ENCODE measurements at regions not wholly inside any gene's neighbourhood (a gene's known extent, or its start where the extent isn't known, plus 50 kb on each side); places are given as distances from the start of the nearest gene placed in this dataset.

DNA sequence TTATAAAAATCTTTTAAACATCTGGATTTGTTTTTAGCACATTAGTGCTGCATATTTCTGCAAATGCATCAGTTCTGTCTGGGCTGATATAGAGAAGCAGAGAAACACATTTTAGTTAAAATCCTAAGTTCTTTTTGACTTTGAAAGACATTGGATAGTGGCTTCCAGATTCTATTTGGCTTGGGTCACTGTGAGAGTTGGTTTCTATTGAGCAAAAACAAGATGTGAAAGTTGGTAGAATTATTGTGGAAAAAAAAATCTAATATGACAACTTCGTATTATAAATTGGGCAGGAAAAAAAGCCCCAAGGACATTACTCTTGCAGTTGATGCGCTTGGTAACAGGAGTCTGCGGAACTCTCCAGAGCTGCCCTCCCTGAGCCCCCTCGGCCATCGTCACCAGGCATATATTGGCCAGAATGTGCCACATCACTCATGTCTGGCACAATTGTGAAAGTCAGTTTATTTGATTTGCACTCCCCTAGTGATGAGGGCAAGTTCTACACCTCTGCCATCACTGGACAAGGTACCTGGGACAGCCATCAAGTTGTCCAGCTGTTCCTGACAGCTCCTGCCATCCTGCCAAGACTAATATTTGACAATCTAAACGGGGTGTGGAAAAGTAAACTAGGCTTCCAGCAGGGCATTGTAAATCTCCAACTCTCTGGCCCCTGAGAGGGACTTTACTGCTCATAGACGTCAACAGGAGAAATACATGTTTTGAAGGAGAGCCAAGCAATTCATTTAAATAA is 334.5 kb downstream of the TENT4A start:
- no peak for ATAC-seq
- no peak overlapping the region for H3K27ac Mint-ChIP-seq
- H3K4me1 Mint-ChIP-seq, result no peaks in the 10 kb centered on the region
- no peaks in the 10 kb centered on the region for H3K36me3 Mint-ChIP-seq (ENCODE audit: low read depth)
- no peaks in the 10 kb centered on the region for H3K9me3 Mint-ChIP-seq (ENCODE audit: low read depth)
- no peak for DNase-seq
- ChIA-PET CTCF (no interaction called here), POLR2A (no interaction called here)
- peaks cover 2% of the 10 kb centered on the region for H3K27me3 Mint-ChIP-seq
- intact Hi-C loops (cut with DNase I, micrococcal nuclease), result no loop called here
- no peak overlapping the region for H3K4me3 Mint-ChIP-seq

DNA sequence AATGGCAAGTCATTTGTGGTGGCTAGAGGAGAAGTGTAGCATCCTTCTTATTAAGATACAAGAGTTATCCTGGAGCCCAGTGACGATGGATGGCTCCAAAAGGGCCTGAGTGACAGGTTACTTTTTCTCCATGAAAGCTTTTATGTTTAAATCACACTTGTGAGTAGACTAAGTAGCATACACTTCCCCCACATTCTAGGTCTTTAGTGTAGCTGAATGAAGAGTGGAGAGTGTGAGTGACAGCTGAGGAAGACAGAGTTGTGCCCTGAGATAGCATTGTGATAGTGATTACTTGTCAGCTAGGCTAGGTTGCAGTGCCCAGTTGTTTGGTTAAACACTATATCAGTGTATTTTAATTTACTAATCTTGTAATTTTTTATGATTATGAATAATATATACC is 337.8 kb downstream of the TENT4A start:
- DNase-seq (no peak), ATAC-seq (no peak)
- ChIA-PET CTCF (no interaction called here), POLR2A (no interaction called here)
- intact Hi-C loops (cut with DNase I, micrococcal nuclease), result no loop called here
- Mint-ChIP-seq H3K27ac (no peak overlapping the region), H3K4me1 (no peaks in the 10 kb centered on the region), H3K36me3 (ENCODE audit: low read depth) (no peaks in the 10 kb centered on the region), H3K9me3 (ENCODE audit: low read depth) (peaks cover 4% of the 10 kb centered on the region), H3K27me3 (peaks cover 4% of the 10 kb centered on the region), H3K4me3 (no peak overlapping the region)

- Mint-ChIP-seq H3K9me3 (ENCODE audit: low read depth) (peaks cover 4% of the 10 kb centered on the region), H3K4me1 (no peaks in the 10 kb centered on the region), H3K27ac (no peak overlapping the region), H3K27me3 (peaks cover 4% of the 10 kb centered on the region), H3K4me3 (no peak overlapping the region), H3K36me3 (ENCODE audit: low read depth) (no peaks in the 10 kb centered on the region)
- ChIA-PET CTCF (no interaction called here), POLR2A (no interaction called here)
- intact Hi-C loops (cut with DNase I, micrococcal nuclease), result no loop called here
- ATAC-seq (no peak), DNase-seq (no peak)
These were observed 339.9 kb downstream of the TENT4A start for GRCh38 chr5:7053125-7053524.

DNA sequence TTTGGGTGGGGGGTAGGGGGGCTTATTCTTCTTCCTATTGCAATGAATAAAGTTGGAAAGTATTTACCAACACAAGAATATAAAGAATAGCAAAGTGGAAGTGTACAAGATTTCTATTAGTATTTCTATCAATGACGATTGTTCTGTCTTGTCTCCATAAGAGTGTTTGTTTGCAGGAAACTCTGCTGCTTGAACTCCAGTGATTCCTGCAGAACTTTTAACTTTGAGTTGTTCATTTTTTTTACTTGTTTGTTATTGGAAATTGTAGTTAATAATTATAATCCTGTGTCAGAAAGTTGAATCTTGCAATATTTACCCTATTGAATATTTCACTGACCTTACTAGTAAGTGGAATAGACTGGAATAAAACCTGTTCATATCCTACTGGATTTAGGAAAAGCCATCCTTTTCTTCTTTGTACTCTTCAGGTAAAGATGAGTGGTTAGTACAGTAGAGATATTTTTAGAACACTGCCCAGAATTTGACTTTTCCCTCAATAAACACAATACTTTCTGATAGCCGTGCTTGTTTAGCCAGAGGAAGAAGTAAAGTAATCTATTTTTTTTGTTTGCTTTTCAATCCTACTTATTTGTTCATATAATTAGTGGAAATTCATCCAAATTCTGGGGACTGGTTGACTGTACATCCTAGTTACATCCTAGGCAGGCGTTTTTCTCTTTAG is 340.4 kb downstream of the TENT4A start:
- ChIA-PET POLR2A (no interaction called here), CTCF (no interaction called here)
- H3K36me3 Mint-ChIP-seq (ENCODE audit: low read depth), result no peaks in the 10 kb centered on the region
- peaks cover 4% of the 10 kb centered on the region for H3K9me3 Mint-ChIP-seq (ENCODE audit: low read depth)
- no peak overlapping the region for H3K4me3 Mint-ChIP-seq
- peaks cover 4% of the 10 kb centered on the region for H3K27me3 Mint-ChIP-seq
- no peaks in the 10 kb centered on the region for H3K4me1 Mint-ChIP-seq
- DNase-seq (no peak), ATAC-seq (no peak)
- intact Hi-C loops (cut with DNase I, micrococcal nuclease), result no loop called here
- no peak overlapping the region for H3K27ac Mint-ChIP-seq

GRCh38 chr5:7066471-7067235 is 329.3 kb upstream of the ADCY2 start:
- no peaks in the 10 kb centered on the region for H3K9me3 Mint-ChIP-seq (ENCODE audit: low read depth)
- intact Hi-C loops (cut with DNase I, micrococcal nuclease), result no loop called here
- H3K36me3 Mint-ChIP-seq (ENCODE audit: low read depth), result no peaks in the 10 kb centered on the region
- H3K4me3 Mint-ChIP-seq, result no peak overlapping the region
- CTCF ChIA-PET, result no interaction called here
- H3K4me1 Mint-ChIP-seq, result no peaks in the 10 kb centered on the region
- H3K27ac Mint-ChIP-seq, result no peak overlapping the region
- POLR2A ChIA-PET, result interaction anchor here (0.6 kb wide), 1 partner anchor 31 kb away, joined by 4 read pairs; no protein-coding TSS in a partner anchor
- DNase-seq, result no peak
- peaks cover 3% of the 10 kb centered on the region for H3K27me3 Mint-ChIP-seq
- no peak for ATAC-seq

- intact Hi-C loops (cut with DNase I, micrococcal nuclease), result no loop called here
- Mint-ChIP-seq H3K4me1 (no peaks in the 10 kb centered on the region), H3K9me3 (ENCODE audit: low read depth) (no peaks in the 10 kb centered on the region), H3K36me3 (ENCODE audit: low read depth) (no peaks in the 10 kb centered on the region), H3K27me3 (peaks cover 3% of the 10 kb centered on the region), H3K4me3 (no peak overlapping the region), H3K27ac (no peak overlapping the region)
- ATAC-seq (no peak), DNase-seq (no peak)
- CTCF ChIA-PET, result no interaction called here
- POLR2A ChIA-PET, result no interaction called here
These were observed 327.8 kb upstream of the ADCY2 start for GRCh38 chr5:7068156-7068555.

DNA sequence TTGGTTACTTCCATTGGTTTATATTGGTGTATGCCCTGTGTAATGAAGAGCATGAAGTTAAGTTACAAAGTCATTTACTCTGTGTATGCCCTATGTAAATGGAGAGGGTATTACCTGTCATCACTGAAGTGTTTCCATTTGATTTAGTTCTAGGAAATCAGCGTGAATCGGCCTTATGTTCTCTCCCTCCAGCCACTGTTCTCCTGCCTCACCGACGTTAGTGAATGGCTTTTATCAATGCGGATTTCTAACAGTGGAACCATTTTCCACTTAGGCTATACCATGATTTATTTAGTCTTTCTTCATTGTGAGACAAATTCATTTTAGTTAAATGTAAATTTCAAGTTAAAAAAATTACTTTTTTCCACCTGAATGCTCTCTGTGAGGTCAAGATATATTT is 327.0 kb upstream of the ADCY2 start:
- intact Hi-C loops (cut with DNase I, micrococcal nuclease), result no loop called here
- Mint-ChIP-seq H3K4me3 (no peak overlapping the region), H3K27ac (no peak overlapping the region), H3K4me1 (no peaks in the 10 kb centered on the region), H3K36me3 (ENCODE audit: low read depth) (no peaks in the 10 kb centered on the region), H3K9me3 (ENCODE audit: low read depth) (no peaks in the 10 kb centered on the region), H3K27me3 (peaks cover 3% of the 10 kb centered on the region)
- DNase-seq (no peak), ATAC-seq (no peak)
- CTCF ChIA-PET, result no interaction called here
- POLR2A ChIA-PET, result no interaction called here

- DNase-seq, result no peak
- H3K9me3 Mint-ChIP-seq (ENCODE audit: low read depth), result no peaks in the 10 kb centered on the region
- intact Hi-C loops (cut with DNase I, micrococcal nuclease), result loop anchor here in 1 of 2 experiments (10.0 kb wide), 1 partner anchor 673 kb away; no protein-coding TSS in a partner anchor
These were observed 323.8 kb upstream of the ADCY2 start for GRCh38 chr5:7072188-7072587.

GRCh38 chr5:7073666-7074065 is 322.3 kb upstream of the ADCY2 start:
- no peak overlapping the region for H3K27ac Mint-ChIP-seq
- no peaks in the 10 kb centered on the region for H3K4me1 Mint-ChIP-seq
- no peak for DNase-seq
- H3K36me3 Mint-ChIP-seq (ENCODE audit: low read depth), result no peaks in the 10 kb centered on the region
- no peak for ATAC-seq
- peaks cover 3% of the 10 kb centered on the region for H3K27me3 Mint-ChIP-seq
- intact Hi-C loops (cut with DNase I, micrococcal nuclease), result loop anchor here in 1 of 2 experiments (10.0 kb wide), 1 partner anchor 671 kb away; no protein-coding TSS in a partner anchor
- no peak overlapping the region for H3K4me3 Mint-ChIP-seq
- H3K9me3 Mint-ChIP-seq (ENCODE audit: low read depth), result no peaks in the 10 kb centered on the region
- ChIA-PET POLR2A (no interaction called here), CTCF (interaction anchor here (1.1 kb wide), 1 partner anchor 16 kb away, joined by 3 read pairs; no protein-coding TSS in a partner anchor)

More at GRCh38 chr5:7072188-7072587, 323.8 kb upstream of the ADCY2 start:
- no peaks in the 10 kb centered on the region for H3K36me3 Mint-ChIP-seq (ENCODE audit: low read depth)
- H3K4me3 Mint-ChIP-seq, result no peak overlapping the region
- H3K27ac Mint-ChIP-seq, result no peak overlapping the region
- CTCF ChIA-PET, result no interaction called here
- H3K4me1 Mint-ChIP-seq, result no peaks in the 10 kb centered on the region
- no peak for ATAC-seq
- POLR2A ChIA-PET, result no interaction called here
- peaks cover 3% of the 10 kb centered on the region for H3K27me3 Mint-ChIP-seq

DNA sequence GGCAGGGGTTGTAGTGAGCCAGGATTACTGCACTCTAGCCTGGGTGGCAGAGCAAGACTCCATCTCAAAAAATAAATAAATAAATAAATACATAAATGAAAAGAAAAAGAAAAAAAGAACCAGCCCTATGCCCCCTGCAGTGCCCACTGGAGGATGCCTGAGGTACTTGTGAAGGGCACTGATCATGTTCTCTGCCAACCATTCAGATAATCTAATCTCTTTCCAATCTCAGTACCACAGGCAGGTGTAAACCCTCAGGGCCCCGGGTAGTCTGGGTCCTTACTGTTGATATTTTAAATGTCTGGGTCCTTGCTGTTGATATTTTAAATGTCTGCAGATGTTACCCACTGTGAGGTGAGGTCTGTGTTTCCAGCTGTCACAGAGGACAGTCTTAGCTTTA is 321.8 kb upstream of the ADCY2 start:
- DNase-seq (no peak), ATAC-seq (no peak)
- Mint-ChIP-seq H3K27me3 (peaks cover 3% of the 10 kb centered on the region), H3K9me3 (ENCODE audit: low read depth) (no peaks in the 10 kb centered on the region), H3K27ac (no peak overlapping the region), H3K4me1 (no peaks in the 10 kb centered on the region), H3K36me3 (ENCODE audit: low read depth) (no peaks in the 10 kb centered on the region), H3K4me3 (no peak overlapping the region)
- intact Hi-C loops (cut with DNase I, micrococcal nuclease), result loop anchor here in 1 of 2 experiments (10.0 kb wide), 1 partner anchor 671 kb away; no protein-coding TSS in a partner anchor
- ChIA-PET POLR2A (no interaction called here), CTCF (no interaction called here)

- ATAC-seq (no peak), DNase-seq (no peak)
- no peaks in the 10 kb centered on the region for H3K9me3 Mint-ChIP-seq (ENCODE audit: low read depth)
- no peaks in the 10 kb centered on the region for H3K36me3 Mint-ChIP-seq (ENCODE audit: low read depth)
- H3K4me1 Mint-ChIP-seq, result no peaks in the 10 kb centered on the region
- intact Hi-C loops (cut with DNase I, micrococcal nuclease), result loop anchor here in 1 of 2 experiments (5.0 to 10.0 kb wide), 2 partner anchors 253 to 669 kb away; no protein-coding TSS in a partner anchor
- ChIA-PET POLR2A (no interaction called here), CTCF (no interaction called here)
- no peak overlapping the region for H3K4me3 Mint-ChIP-seq
- H3K27me3 Mint-ChIP-seq, result peaks cover 3% of the 10 kb centered on the region
- no peak overlapping the region for H3K27ac Mint-ChIP-seq
These were observed 320.5 kb upstream of the ADCY2 start for GRCh38 chr5:7075470-7075869.

Data from activated CD4-positive, alpha-beta T cell treated with anti-CD3 and anti-CD28 coated beads for 36 hours (primary cell).